DOHH2 (cell line): ENCODE measurements at regions not wholly inside any gene's neighbourhood (a gene's known extent, or its start where the extent isn't known, plus 50 kb on each side); places are given as distances from the start of the nearest gene placed in this dataset.

Experiments
- H3F3A ChIP-seq: fragments of 200-600 bp; sonication (generic), shearing (Covaris generic); 2 replicates; pipeline ENCODE4 v1.6.0; 2016; ENCODE audit warnings: antibody characterized with exemption, mild to moderate bottlenecking; ENCODE audit not compliant: control insufficient read depth, insufficient read depth
- H3K27ac ChIP-seq: fragments of 200-600 bp; sonication (generic); 2 replicates; pipeline ENCODE4 v1.5.1; 2014; ENCODE audit warnings: low read depth, mild to moderate bottlenecking, low read length, moderate library complexity
- H3K27me3 ChIP-seq: fragments of 200-600 bp; sonication (generic); 2 replicates; pipeline ENCODE4 v1.6.1; 2014; ENCODE audit warnings: mild to moderate bottlenecking, low read length, mixed read lengths; ENCODE audit not compliant: control insufficient read depth
- H3K36me3 ChIP-seq: fragments of 200-600 bp; sonication (generic); 2 replicates; pipeline ENCODE4 v1.6.1; 2014; ENCODE audit warnings: mild to moderate bottlenecking, low read length, moderate library complexity, mixed read lengths; ENCODE audit not compliant: control insufficient read depth
- H3K4me1 ChIP-seq: fragments of 200-600 bp; sonication (generic); 2 replicates; pipeline ENCODE4 v1.6.1; 2014; ENCODE audit warnings: mild to moderate bottlenecking, low read length, mixed read lengths; ENCODE audit not compliant: control insufficient read depth
- H3K4me2 ChIP-seq: fragments of 200-600 bp; sonication (generic); 2 replicates; pipeline ENCODE4 v1.6.0; 2014; ENCODE audit warnings: mild to moderate bottlenecking, low read length, moderate library complexity
- H3K4me3 ChIP-seq: fragments of 200-600 bp; sonication (generic); 2 replicates; pipeline ENCODE4 v1.5.1; 2014; ENCODE audit warnings: mild to moderate bottlenecking, low read length, mixed read lengths
- H3K79me2 ChIP-seq: fragments of 200-600 bp; sonication (generic); 2 replicates; pipeline ENCODE4 v1.6.1; 2014; ENCODE audit warnings: mild to moderate bottlenecking, low read length, mixed read lengths; ENCODE audit not compliant: control insufficient read depth
- H3K9me2 ChIP-seq: fragments of 200-600 bp; sonication (generic); replicated peaks from 2 replicates; pipeline ENCODE4 v1.6.1; 2014; ENCODE audit warnings: mild to moderate bottlenecking, low read length, mixed read lengths; ENCODE audit not compliant: control insufficient read depth
- H3K9me3 ChIP-seq: fragments of 200-600 bp; sonication (generic); 2 replicates; pipeline ENCODE4 v1.6.1; 2014; ENCODE audit warnings: antibody characterized with exemption, low read length, mixed read lengths; ENCODE audit not compliant: control insufficient read depth, insufficient read depth
- H4K20me1 ChIP-seq: fragments of 200-600 bp; sonication (generic); 2 replicates; pipeline ENCODE4 v1.6.0; 2014; ENCODE audit warnings: low read depth, mild to moderate bottlenecking, antibody characterized with exemption, low read length, moderate library complexity; ENCODE audit not compliant: control insufficient read depth, insufficient read depth
- EZH2phosphoT487 ChIP-seq: fragments of 200-600 bp; sonication (generic); IDR thresholded peaks from 2 replicates; pipeline ENCODE4 v1.6.1; 2017; ENCODE audit warnings: borderline replicate concordance, mild to moderate bottlenecking, antibody characterized with exemption, low read length, moderate library complexity, mixed read lengths
- TF ChIP-seq, protein P1 (sequence below): fragments of 200-600 bp; sonication (generic); IDR thresholded peaks from one replicate; pipeline ENCODE4 v1.5.1; 2014; ENCODE audit warnings: antibody characterized with exemption, mild to moderate bottlenecking, low read depth, low read length; ENCODE audit not compliant: poor library complexity, severe bottlenecking

DNA sequence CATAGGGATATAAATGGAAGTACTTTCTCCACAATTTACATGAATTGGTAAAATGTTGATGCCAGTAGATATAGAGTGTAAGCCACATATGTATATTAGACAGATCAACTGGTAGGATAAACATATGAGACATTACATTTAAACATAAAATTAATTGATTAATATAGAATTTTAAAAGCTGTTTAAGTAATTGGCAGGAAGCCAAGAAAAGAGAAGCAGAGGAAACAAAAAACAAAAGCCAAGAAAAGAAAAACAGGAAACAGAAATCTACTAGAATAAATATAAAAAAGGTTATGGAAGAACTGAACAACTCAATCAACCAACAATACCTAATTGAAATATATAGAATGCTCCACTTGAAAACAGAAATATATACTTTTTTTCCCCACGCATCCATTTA lies 920.1 kb upstream of the TMEFF2 start:
- Histone ChIP-seq H3K79me2 (no peaks in the 10 kb centered on the region), H3K9me2 (no peaks in the 10 kb centered on the region), H3K27me3 (no peaks in the 10 kb centered on the region), H3K4me1 (no peaks in the 10 kb centered on the region), H3K9me3 (no peaks in the 10 kb centered on the region), H3K4me2 (no peak overlapping the region), H4K20me1 (no peaks in the 10 kb centered on the region), H3K36me3 (no peaks in the 10 kb centered on the region), H3K27ac (no peak overlapping the region), H3F3A (no peaks in the 10 kb centered on the region), H3K4me3 (no peak overlapping the region)
- TF ChIP-seq, protein P1, sequence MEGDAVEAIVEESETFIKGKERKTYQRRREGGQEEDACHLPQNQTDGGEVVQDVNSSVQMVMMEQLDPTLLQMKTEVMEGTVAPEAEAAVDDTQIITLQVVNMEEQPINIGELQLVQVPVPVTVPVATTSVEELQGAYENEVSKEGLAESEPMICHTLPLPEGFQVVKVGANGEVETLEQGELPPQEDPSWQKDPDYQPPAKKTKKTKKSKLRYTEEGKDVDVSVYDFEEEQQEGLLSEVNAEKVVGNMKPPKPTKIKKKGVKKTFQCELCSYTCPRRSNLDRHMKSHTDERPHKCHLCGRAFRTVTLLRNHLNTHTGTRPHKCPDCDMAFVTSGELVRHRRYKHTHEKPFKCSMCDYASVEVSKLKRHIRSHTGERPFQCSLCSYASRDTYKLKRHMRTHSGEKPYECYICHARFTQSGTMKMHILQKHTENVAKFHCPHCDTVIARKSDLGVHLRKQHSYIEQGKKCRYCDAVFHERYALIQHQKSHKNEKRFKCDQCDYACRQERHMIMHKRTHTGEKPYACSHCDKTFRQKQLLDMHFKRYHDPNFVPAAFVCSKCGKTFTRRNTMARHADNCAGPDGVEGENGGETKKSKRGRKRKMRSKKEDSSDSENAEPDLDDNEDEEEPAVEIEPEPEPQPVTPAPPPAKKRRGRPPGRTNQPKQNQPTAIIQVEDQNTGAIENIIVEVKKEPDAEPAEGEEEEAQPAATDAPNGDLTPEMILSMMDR, result no peak
- no peak for TF ChIP-seq EZH2phosphoT487

DNA sequence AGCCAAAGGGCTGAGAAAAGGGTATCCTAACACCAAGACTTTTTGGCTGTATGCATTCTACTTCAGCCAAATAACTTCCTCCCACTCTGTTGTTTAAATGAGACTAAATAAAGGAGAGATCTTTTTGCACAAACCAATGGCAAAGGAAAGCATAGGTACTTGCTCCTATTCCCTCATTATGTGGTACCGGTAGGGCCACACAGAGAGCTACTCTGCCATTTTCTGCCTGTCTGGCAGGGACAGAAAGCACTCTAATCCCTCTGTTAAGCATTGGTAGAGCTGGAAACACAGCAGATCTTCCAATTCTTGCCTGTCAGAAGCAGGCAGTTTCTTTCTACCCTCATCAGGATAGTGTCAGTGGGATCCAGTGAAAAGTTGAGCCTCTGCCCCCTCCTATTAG lies 918.3 kb upstream of the TMEFF2 start:
- Histone ChIP-seq H3K9me2 (no peaks in the 10 kb centered on the region), H3K36me3 (no peaks in the 10 kb centered on the region), H3K27me3 (no peaks in the 10 kb centered on the region), H3K9me3 (no peaks in the 10 kb centered on the region), H3K4me3 (no peak overlapping the region), H3K4me2 (no peak overlapping the region), H3F3A (no peaks in the 10 kb centered on the region), H3K79me2 (no peaks in the 10 kb centered on the region), H4K20me1 (no peaks in the 10 kb centered on the region), H3K4me1 (no peaks in the 10 kb centered on the region), H3K27ac (no peak overlapping the region)
- TF ChIP-seq, protein P1, result no peak
- no peak for TF ChIP-seq EZH2phosphoT487

DNA sequence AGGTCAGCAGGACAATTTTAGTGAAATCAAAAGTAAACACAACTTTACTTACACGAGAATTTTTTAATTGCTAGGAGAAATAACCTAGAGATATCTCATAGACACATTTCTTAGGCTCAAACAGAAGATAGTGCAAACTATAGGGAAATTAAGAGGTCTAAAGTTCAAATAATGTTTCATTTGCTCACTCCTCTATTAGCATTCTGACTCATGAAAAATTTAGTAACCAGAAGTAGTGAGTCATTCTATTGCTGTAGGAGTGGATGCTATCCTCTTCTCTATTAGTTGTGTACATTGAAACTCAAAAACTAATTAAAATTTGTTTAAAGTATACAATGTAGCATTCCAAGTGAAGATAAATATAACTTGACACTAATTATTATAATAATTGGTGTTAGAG lies 908.3 kb upstream of the TMEFF2 start:
- Histone ChIP-seq H3K4me3 (no peak overlapping the region), H4K20me1 (no peaks in the 10 kb centered on the region), H3K4me1 (no peaks in the 10 kb centered on the region), H3K4me2 (no peak overlapping the region), H3K9me2 (no peaks in the 10 kb centered on the region), H3K36me3 (no peaks in the 10 kb centered on the region), H3K9me3 (no peaks in the 10 kb centered on the region), H3K27ac (no peak overlapping the region), H3K79me2 (no peaks in the 10 kb centered on the region), H3F3A (no peaks in the 10 kb centered on the region), H3K27me3 (no peaks in the 10 kb centered on the region)
- TF ChIP-seq, protein P1, result no peak
- no peak for TF ChIP-seq EZH2phosphoT487

DNA sequence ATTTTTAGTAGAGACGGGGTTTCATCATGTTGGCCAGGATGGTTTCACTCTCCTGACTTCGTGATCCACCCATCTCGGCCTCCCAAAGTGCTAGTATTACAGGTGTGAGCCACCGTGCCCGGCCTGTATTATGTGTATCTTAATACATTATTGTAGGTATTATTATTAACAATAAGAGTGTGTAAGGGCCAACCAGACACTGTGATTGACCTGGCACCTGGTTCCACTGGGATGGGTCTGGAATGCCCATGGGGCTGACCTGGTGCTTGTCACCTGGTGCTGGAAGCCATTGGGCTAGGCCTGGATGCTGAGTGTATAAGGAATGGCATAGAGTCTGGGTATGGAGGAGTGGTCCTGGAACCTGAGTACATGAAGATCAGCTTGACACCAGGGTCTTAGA lies 906.9 kb upstream of the TMEFF2 start:
- TF ChIP-seq, protein P1, result no peak
- TF ChIP-seq EZH2phosphoT487, result no peak
- Histone ChIP-seq H3F3A (no peaks in the 10 kb centered on the region), H3K27me3 (no peaks in the 10 kb centered on the region), H3K4me3 (no peak overlapping the region), H3K9me3 (no peaks in the 10 kb centered on the region), H3K4me1 (no peaks in the 10 kb centered on the region), H3K36me3 (no peaks in the 10 kb centered on the region), H4K20me1 (no peaks in the 10 kb centered on the region), H3K4me2 (no peak overlapping the region), H3K9me2 (no peaks in the 10 kb centered on the region), H3K79me2 (no peaks in the 10 kb centered on the region), H3K27ac (no peak overlapping the region)
